PC-3 (cell line): ENCODE measurements at regions not wholly inside any gene's neighbourhood (a gene's known extent, or its start where the extent isn't known, plus 50 kb on each side); places are given as distances from the start of the nearest gene placed in this dataset.

ENCODE experiments used
- EZH2 ChIP-seq: fragments of 300-600 bp; sonication (generic); IDR thresholded peaks from one replicate; pipeline ENCODE4 v1.6.1; 2017; ENCODE audit warnings: antibody characterized with exemption, mild to moderate bottlenecking, low read length; ENCODE audit not compliant: unreplicated experiment
- TF ChIP-seq, protein P1 (sequence below): fragments of 300-600 bp; sonication (generic); conservative IDR thresholded peaks from 2 replicates; pipeline ENCODE4 v1.5.1; 2017; ENCODE audit warnings: antibody characterized with exemption, low read depth, mild to moderate bottlenecking, low read length

DNA sequence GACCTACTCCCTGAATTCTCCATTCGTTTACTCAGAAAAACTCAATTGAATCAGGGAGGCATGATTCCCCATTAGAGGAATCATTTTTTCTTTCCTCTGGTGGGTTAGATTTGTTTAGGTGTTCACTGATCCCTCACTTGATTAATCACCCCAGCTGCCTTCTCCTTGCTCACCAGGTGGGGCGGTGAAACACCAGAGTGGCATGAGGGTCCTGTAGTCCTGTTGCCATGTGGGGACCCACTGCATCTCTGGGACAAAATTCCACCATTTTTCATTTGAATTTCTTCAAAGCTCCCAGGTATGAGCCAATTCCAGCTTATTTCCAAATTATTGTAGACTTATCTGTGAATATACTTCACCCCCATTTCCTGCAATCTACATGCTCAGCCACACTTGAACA is 462.7 kb upstream of the ZNF507 start:
- TF ChIP-seq EZH2, result no peak
- TF ChIP-seq, protein P1, sequence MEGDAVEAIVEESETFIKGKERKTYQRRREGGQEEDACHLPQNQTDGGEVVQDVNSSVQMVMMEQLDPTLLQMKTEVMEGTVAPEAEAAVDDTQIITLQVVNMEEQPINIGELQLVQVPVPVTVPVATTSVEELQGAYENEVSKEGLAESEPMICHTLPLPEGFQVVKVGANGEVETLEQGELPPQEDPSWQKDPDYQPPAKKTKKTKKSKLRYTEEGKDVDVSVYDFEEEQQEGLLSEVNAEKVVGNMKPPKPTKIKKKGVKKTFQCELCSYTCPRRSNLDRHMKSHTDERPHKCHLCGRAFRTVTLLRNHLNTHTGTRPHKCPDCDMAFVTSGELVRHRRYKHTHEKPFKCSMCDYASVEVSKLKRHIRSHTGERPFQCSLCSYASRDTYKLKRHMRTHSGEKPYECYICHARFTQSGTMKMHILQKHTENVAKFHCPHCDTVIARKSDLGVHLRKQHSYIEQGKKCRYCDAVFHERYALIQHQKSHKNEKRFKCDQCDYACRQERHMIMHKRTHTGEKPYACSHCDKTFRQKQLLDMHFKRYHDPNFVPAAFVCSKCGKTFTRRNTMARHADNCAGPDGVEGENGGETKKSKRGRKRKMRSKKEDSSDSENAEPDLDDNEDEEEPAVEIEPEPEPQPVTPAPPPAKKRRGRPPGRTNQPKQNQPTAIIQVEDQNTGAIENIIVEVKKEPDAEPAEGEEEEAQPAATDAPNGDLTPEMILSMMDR, result no peak
